ENCODE measurements at regions not wholly inside any gene's neighbourhood (a gene's known extent, or its start where the extent isn't known, plus 50 kb on each side); places are given as distances from the start of the nearest gene placed in this dataset.

DNA sequence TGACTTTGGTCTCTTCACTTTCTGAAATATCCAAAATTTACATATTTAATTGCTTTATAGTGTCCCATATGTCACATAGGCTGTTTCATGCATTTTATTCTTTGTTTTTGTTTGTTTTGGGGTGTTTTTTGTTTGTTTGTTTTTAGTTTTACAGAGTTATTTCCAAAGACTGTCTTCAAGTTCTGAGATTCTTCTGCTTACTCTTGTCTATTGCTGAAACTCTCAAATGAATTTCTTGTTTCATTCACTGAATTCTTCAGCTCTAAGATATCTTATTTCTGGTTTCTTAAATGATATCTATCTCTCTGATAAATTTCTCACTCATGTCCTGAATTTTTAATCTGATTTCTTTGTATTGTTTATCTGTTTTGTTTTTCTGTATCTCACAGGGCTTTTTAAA, 412.0 kb upstream of the ATP2B1 start:
- DNase-seq: no peak

DNA sequence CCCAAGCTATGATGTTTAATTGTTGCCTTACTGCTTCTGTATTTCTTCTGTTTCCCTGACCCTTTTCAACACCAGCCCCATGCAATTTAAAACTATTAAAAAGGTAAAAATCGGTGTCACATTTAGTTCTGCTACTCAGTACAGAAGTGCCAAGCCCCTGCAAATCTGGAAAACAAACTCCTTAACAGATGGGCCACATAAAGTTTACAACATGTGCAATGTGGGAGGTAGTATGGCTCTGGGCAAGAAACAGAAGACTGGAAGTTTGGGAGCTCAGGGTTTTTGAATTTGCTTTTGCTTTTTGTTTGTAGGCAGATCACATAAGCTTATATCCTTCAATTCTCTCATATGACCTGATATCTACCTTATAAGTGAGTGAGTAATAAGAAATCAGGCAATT, 404.0 kb upstream of the ATP2B1 start:
- no peak for DNase-seq

DNA sequence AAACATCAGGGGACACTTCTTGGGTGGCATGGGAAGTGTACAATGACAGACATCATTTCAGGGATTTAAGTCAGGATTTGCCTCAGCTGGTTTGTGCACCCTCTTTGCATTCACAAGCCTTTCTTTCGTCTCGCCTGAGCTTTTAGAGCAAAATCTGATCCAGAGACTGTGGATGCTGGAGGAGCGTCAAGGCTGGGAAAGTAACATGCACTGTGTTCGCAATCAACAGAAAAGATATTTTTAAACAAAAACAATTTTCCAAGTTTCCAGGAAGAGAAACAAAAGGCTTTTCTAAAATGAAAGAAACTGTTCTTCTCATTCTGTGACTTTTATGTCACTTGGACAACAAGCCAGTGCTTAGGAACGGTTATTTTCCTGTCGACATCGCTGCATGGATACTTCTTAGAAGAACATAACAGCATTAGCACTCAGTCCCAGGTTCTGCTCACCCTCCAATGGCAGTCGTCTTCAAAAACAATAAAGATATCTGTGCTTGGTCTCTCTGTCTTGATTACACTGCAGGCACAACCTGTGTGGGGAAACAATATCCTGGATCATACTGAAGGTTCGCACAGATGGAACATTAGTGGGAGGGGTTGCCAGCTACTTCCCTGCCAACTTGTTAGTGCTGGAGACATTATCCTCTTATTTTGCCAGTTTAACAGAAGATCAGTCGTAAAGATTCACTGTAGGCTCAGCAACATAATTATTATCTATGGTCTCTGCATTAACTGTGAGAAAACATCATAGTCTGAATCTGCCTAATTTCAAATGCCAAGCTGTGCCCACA, 403.3 kb upstream of the ATP2B1 start:
- no peak for DNase-seq

DNA sequence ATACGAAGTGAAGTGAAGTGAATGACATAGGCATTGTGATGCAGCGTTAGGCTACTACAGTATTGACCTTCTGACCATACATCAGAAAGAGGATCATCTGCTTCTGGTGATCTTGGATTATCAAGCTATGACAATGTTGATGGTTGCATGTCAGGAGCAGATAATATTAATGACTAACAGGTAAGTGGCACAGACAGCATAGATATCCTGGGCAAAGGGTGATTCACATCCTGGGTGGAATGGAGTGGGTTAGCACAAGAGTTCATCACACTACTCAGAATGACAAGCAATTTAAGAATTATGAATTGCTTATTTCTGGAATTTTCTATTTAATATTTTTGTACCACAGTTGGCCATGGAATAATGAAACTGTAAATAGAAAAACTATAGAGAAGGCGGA, 397.9 kb upstream of the ATP2B1 start:
- DNase-seq: no peak

DNA sequence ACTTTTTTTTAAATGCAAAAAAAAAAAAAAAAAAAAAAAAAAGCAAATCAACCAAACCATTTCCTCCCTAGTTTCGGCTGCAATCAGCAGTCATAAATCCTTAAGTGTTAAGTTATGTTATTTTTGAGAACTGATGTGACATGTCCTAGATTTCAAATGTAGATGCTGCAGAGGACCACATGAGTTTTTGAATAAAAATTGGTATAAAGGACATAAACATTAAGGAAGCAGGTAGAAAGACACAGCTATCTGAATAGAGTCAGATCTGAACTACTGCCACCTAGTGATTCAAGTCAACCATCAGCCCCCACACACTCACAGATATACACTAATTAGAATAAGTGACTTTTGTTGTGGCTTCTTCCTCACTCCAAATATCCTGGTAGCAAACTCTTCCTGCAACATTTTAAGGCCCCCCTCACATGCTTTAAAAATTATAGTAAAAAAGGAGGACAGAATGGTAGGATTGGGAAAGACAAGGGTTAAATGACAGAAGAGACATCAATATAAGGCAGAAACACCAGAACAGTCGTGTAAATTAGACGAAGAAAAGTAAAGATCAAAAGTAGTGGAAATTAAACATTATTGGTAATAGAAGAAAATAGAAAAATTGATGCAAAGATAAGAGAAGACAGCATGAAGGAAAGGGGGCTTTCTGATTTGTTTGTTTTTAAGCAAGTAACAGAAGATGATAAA, 394.5 kb upstream of the ATP2B1 start:
- DNase-seq: no peak

DNA sequence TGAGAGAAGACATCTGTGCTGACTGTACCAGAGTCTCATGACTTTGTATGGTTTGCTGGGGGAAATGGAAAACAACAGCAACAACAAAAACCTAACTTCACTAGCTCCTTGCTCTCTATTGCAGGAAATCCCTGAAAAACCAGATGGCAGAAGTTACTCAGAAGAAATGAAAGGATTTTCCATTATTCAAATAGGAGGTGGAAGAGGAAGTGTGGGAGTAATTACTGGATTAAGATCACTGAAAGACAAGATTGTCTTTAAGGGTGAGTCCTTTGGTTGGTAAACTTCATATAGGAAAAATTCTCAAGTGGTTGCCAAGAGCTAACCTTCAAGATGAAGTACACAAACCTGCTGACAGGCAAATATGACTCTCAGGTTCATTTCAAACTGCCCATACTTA, 391.9 kb upstream of the ATP2B1 start:
- DNase-seq: no peak

DNA sequence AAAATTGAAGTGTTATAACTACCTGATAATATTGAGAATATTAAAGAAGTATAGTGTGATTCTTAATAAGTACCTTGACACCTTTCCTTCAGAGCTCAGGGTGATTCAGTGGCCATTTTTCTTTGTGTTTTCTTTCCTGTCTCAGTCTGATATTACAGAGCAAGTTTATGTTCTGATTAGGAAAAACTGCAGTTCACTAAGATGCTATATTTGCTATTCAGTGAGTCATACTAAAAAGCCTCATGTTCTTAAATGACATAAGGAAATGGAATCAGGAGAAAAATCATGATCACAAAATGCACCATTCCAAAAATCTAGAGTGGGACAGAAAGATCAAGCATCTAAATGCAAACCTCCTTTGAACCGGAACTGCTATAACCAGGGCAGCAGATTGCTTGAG, 390.6 kb upstream of the ATP2B1 start:
- no peak for DNase-seq

DNA sequence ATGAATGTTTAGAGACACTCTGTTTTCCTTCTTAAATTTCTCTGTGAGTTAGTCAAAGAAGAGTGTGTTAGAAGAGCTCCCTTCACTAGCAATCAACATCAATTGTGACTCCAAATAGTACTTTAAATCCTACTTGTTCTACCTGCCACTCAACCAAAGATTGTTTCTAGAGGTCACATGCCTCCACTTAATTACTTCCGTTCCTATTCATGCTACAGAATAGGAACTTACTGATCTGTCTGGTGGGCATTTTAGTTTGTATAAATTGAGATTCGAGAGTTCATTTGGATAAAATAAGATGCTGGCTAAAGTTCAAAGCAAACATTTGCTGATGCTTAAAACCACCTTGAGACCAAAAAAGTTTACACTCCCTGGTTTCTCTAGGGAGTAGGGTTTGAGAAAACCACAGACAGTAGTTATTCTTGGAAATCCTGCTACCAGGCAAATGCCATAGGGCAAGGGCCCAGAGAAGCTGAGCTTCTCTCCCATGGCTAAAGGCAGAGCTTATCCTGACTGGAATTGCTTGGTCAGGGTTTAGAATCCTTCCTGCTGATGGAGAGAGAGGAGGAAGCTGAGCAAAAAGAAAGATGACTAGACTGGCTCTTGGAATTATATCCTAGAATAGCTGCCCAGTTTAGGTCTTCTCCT, 389.6 kb upstream of the ATP2B1 start:
- no peak for DNase-seq

DNA sequence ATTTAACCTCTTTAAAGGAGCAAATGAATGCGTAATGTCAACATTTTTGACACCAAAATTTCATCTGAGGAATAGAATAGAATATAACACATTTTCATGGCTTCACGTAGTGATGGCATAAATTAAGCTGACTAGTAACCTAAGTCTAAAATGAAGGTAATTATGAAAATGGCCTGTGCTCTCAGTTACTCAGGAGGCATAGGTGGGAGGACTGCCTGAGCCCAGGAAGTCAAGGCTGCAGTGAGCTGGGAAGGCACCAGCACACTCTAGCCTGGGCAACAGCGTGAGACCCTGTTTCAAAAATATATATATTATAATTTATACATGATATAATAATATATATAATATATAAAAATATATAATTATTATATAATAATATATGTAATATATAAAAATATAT, 383.2 kb upstream of the ATP2B1 start:
- no peak for DNase-seq

DNA sequence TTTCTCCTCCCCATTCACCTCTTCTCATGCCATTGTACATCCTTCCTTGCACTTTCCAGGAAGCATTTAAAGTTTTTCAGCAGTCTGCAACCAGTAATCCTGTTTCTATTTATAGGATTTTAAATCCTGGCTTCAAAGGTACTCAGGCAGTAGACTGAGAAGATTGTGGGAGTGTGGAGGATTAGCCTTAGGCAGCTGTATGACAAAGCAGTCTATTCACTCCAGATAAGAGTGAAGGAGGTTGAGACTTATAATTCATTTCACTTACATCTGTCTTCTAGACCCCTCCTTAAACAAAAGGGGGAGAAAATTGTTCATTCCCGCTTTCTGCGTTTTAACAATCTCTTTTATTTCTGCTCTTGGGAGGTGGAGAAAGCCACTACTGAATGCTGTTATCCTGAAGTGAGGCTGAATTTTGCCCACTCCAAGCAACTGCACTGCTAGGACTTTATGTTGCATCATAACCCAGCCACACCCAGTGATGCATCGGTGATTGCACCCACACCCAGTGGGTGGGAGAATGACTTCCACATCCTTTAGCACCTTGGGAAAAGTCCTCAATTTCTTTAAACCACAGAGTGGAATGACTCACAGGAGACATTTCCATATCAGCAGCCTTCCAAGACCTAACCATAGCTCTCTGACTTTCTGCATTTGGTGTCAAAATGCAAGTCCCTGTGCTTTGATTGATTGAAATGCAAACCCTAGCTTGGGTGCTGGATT, 382.5 kb upstream of the ATP2B1 start:
- DNase-seq: peak; percentile 70

DNA sequence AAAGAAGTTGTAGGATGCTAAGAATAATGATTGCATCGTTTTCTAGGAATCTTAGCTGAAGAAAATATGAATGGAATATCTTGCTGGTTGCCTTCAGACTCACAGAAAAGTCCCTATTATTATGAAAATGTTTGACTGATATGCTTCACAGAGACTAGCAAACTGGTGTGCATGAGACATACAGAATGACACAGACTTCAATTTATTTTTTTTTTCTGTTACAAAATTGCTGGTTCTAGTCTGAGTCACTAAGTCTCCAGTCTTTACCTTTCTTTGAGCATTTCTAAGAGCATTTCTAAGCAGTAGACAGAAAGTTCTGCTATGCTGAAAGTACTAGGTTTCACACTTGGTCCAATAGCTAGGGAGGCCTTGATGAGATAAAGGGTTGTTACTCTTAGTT, 377.6 kb upstream of the ATP2B1 start:
- no peak for DNase-seq

DNA sequence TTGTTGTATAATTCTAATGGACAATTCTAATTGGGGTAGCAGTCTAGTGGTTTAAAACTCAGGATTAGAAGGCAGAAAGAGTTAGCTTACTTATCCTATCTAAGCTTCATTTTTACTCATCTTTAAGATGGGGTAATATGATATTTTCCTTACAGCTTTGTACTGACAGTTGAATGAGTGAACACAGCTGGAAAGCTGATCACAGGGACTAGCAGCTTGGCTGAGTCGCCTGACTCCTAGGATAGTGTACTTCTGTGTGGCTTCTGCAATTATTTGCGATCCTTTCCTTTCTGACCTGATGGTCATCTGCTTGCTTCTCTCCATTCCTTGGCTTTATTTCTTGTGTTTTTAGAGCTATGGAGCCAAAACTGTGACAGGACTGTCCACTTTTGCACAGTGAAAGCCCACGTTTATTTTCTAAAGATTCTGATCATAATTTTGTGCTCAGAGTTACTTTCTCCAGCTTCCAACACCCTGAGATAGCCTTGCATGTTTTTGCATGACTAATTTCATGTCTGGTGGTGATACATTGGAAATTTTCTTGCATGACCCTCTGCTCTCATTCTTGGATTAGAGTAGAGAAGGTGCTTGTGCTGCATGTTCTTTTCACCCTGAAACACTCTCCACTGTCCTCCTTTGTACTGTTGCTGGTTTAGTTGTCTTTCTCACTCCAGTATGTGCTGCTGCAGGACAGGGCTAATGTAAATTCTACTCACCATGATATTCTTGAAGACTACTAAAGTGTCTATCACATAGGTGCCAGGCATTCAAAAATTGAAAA, 377.0 kb upstream of the ATP2B1 start:
- DNase-seq: no peak

DNA sequence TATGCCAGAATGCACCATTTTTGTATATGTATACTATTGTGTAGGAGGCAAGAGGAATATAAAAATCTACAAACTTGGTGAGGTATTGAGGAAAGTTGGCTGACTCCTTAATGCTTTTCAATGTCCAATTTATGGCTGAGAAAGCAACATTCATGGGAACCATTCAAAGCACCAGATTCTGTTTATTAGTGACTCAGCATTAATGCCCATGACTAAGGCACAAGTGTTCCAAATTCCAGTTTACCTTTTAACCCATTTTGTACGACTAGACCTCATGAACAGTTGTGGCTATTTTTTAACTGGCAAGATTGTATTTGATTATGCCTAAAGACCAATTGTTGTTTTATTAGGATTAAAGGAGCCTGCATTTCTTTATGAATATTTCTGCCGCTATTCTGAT, 375.4 kb upstream of the ATP2B1 start:
- DNase-seq: no peak

DNA sequence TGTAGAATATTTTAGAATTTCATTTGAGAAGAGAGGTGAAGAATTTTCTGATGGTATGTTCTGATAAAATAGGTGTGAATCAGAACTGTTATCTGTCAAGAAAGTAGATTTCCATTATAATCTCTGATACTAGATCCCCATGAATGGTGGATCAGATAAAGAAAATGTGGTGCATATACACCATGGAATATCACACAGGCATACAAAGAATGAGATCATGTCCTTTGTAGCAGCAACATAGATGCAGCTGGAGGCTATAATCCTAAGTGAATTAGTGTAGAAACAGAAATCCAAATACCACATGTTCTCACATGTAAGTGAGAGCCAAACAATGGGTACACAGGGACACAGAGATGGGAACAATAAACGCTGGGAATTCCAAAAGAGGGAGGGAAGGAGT, 372.0 kb upstream of the ATP2B1 start:
- no peak for DNase-seq

DNA sequence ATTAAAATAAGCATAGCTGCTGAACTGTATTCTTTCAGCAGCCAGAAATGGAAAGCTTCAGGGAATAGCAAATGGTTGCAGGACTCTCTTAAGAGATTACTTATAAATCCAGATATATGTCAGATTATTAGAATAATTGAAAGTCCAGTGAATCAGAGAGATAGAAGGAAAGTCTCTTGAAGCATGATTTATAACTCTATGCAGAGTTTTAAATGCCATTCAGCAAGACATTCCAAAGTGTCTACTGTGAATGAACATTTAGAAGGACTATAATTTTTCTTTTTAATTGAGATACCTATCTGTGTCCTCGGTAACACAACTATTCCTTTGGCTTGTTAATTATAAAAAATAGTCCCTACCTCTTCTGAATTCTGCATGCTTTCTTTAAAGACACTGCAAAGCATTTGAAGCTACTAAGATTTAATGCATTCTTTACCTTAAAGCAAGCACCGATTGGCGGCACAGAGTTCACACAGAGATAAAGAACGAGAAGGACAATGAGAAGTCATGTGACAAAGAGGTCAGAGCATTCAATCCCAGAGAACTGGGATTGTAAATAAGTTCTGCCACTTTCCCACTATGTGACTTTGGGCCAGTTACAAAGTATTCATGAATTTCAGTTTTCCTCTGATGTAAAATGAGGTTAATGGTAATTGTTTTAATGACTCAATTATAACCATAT, 371.0 kb upstream of the ATP2B1 start:
- no peak for DNase-seq

DNA sequence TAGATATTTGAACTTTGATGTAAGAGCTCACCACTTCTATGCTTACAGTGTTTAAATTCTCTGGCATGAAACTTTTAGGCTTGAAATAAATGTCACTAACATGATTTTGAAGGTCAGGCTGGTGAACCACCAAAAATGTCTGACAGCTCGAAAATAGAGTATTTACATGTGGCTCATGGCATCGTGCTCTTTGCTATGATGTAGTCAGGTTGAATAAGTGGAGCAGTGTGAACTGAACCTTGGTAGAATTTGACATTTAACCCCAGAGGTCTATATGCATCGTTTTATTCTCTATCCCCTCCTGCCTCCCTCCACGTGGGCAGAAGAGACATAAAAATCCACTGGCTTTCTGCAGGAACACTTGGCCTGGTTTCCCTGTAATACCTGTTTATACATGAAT, 369.7 kb upstream of the ATP2B1 start:
- DNase-seq: no peak

DNA sequence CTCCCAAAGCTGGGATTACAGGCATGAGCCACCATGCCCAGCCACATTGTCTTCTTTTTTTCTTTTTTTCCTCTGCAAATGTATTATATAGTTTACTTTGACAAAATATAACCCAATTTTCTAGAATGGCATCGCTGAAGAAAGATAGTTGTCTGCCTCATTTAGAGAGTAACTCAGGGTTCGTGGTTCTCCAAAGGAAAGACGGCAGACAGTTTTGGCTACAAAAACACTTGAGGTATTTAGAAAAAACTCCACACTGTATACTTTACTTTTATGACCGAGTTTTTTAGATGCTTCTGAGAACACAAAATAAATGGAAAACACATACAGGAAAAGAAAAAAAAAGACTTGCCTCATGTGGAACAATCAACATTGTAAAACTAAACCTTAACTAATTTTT, 369.1 kb upstream of the ATP2B1 start:
- DNase-seq: no peak

DNA sequence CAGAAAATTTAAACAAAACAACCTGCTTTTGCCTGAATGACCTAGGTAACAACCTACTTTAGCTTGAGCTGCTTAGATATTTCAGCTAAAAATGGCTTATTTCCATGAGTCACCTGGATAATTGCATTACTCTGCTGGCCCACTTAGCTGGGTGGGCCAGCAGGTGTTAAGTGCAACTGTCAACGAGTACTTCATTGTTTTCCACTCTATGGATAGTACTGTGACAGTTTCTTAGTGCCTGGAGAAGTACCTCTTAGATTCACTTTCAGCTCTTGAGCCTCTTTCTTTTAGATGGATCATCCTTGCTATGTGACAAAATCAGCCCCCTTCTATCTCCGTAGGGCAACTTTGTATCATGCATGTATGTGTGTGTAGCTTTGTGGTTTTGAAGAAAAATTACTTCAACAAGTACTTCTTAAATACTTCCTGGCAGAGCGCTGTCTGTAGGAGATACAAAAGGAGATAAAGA, 368.2 kb upstream of the ATP2B1 start:
- no peak for DNase-seq

DNA sequence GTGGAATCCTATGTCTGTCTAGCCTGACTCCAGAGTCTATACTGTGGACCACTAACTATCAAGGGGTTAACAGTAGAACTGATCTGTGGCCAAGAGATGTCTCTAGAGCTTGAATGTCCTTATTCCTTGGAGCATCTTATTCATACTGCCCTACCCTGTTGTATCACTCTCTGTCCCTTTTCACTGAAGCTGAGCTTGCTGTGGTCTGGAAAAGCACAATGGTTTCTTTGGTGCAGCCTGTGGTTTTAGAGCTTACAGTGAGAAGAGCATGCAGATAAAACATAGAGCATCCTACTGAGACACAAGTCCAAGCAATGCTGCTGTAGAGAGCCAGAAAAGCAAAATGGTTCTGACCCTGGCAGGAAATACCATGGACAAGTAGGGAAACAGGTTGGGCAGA, 367.0 kb upstream of the ATP2B1 start:
- DNase-seq: no peak

DNA sequence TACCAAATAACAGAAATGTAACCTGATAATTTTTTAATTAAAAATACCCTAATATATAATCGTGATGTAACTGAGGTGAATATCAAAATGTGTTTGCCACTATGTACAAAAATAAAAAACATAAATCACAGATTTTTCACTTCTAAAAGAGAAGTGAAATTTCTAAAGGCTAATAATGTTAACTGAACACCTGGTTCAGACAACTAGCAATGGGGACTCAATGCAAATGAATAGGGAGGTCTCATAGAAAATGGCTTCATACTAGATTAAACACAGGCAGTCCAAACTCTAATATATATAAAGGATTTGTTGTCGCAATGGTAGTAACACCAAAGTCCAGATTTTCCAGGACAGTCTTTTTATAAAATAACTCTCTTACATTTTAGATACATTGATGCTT, 365.4 kb upstream of the ATP2B1 start:
- no peak for DNase-seq

DNA sequence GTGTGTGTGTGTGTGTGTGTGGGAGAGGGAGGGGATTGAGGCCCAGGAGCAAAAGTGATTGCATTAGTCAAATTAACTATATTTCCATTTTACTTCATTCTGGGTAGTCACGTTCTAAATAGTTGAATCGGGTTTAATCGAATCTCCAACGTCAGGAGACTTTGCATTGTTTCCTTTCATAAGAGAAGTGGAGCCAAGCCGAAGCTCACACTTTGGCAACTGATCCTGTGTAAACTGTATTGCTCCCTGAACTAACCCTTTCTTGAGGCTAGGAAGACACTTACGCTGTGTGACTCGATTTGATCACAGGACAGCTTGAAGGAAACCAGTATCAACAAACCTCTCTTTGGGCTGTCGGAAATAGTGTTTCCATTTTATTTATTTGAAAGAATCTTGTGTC, 363.4 kb upstream of the ATP2B1 start:
- DNase-seq: no peak

DNA sequence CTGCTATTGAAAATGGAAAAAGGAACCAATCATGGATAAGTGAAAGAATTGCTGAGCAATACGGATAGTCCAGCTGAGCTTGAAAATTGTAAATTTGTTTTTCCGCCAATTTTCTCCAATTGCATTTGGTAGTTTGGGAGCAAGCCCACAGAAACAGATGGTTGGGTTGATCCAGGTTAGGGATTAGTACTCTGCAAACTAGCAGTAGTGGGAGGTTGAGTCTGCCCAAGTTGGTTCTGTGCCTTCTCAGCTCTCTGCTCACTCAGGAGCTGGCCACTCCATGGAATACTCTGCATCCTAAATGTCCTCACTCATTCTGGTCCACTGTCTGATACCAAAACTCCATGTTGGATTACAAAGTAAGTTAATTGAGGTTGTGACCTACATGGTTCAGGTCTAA, 361.1 kb upstream of the ATP2B1 start:
- DNase-seq: no peak
